ENCODE measurements at regions not wholly inside any gene's neighbourhood (a gene's known extent, or its start where the extent isn't known, plus 50 kb on each side); places are given as distances from the start of the nearest gene placed in this dataset.

DNA sequence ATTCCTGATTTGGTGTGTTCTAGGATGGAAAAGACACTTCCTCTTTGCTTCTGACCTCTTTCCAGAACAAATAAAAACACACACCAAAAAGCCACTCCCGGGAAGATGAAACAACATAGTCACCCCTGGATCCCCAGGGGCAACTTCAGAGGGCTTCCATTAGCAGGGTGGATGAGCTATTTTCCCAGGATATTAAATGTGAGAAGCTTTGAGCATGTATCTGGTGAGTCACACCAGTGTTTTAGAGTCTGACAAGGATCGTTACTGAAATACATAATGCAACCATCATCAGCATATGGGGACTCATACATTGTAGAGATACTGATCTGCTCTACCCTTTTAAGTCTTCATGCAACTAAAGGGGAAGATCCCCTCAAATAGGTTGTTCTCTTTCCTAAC is 115.5 kb upstream of the ZNF438 start:
- Histone ChIP-seq H3K4me3 (ENCODE audit: low read length in 2 of 2) (no peak overlapping the region), H4K91ac (ENCODE audit: low read depth, low read length, poor library complexity) (no peak overlapping the region), H3K9me3 (replicated peaks in 1 of 2; ENCODE audit: control insufficient read depth in 2 of 2, insufficient read depth in 1 of 2, low read depth in 1 of 2, low read length in 2 of 2) (no peaks in the 10 kb centered on the region), H3K9ac (ENCODE audit: low read depth, low read length, poor library complexity) (no peak overlapping the region), H3K14ac (ENCODE audit: low read length) (no peak overlapping the region), H2BK5ac (ENCODE audit: low read length) (no peak overlapping the region), H3K4me2 (ENCODE audit: insufficient read depth, low read length, poor library complexity, severe bottlenecking) (no peak overlapping the region), H2BK15ac (ENCODE audit: low read length) (no peak overlapping the region), H3K4me1 (ENCODE audit: control insufficient read depth in 2 of 2, insufficient read depth in 1 of 2, low read depth in 1 of 2, low read length in 2 of 2) (peaks cover 10 to 12% of the 10 kb centered on the region in 2 donors), H3K79me1 (ENCODE audit: low read depth, low read length) (no peaks in the 10 kb centered on the region), H2BK12ac (ENCODE audit: low read length) (no peak overlapping the region), H3K27me3 (ENCODE audit: control insufficient read depth in 3 of 3, insufficient read depth in 3 of 3, low read depth in 1 of 3, low read length in 3 of 3) (no peaks in the 10 kb centered on the region), H2AK5ac (ENCODE audit: low read depth, low read length) (no peak overlapping the region), H4K8ac (ENCODE audit: low read depth, low read length) (no peak overlapping the region), H3K4ac (ENCODE audit: low read length) (no peak overlapping the region), H3K36me3 (replicated peaks in 1 of 2; ENCODE audit: control insufficient read depth in 2 of 2, insufficient read depth in 2 of 2, low read length in 2 of 2) (no peaks in the 10 kb centered on the region), H3K18ac (ENCODE audit: low read length) (no peak overlapping the region), H2BK120ac (ENCODE audit: low read depth, low read length) (no peak overlapping the region), H3K27ac (replicated peaks; ENCODE audit: low read length) (no peak overlapping the region), H3K23ac (ENCODE audit: low read depth, low read length, poor library complexity) (no peak overlapping the region), H2AFZ (ENCODE audit: low read length) (no peak overlapping the region)
- WGBS, 2 donors (ENCODE audit: extremely low coverage in 2 of 2, insufficient read length in 2 of 2, insufficient replicate concordance in 1 of 2): no CpG with 5 or more reads among the region's 2 CpGs
- DNase-seq (ENCODE audit: low spot score): no peak

DNA sequence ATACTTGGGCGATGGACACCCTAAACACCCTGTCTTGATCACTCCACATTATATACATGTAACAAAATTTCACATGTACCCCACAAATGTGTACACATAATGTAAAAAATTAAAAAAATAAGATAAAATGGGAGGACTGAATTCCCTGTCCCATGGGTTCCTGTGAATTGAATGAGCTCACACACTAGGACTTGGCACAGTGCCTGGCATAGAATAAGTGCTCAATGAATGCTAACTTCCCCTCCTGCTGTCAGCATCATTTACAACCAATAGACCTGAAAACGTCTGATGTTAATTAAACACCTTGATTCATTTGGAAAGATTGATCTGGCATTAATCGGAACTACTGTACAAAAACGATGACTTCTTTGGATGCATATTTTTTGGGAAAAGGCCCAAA is 117.3 kb upstream of the ZNF438 start:
- no CpG with 5 or more reads among the region's 4 CpGs for WGBS, 2 donors (ENCODE audit: extremely low coverage in 2 of 2, insufficient read length in 2 of 2, insufficient replicate concordance in 1 of 2)
- Histone ChIP-seq H3K18ac (ENCODE audit: low read length) (no peak overlapping the region), H3K36me3 (replicated peaks in 1 of 2; ENCODE audit: control insufficient read depth in 2 of 2, insufficient read depth in 2 of 2, low read length in 2 of 2) (no peaks in the 10 kb centered on the region), H4K91ac (ENCODE audit: low read depth, low read length, poor library complexity) (no peak overlapping the region), H2BK12ac (ENCODE audit: low read length) (no peak overlapping the region), H2AFZ (ENCODE audit: low read length) (no peak overlapping the region), H3K4me2 (ENCODE audit: insufficient read depth, low read length, poor library complexity, severe bottlenecking) (no peak overlapping the region), H3K4me3 (ENCODE audit: low read length in 2 of 2) (no peak overlapping the region), H2BK15ac (ENCODE audit: low read length) (no peak overlapping the region), H3K9me3 (replicated peaks in 1 of 2; ENCODE audit: control insufficient read depth in 2 of 2, insufficient read depth in 1 of 2, low read depth in 1 of 2, low read length in 2 of 2) (no peaks in the 10 kb centered on the region), H3K4me1 (ENCODE audit: control insufficient read depth in 2 of 2, insufficient read depth in 1 of 2, low read depth in 1 of 2, low read length in 2 of 2) (peaks cover 3 to 4% of the 10 kb centered on the region in 2 donors), H3K27me3 (ENCODE audit: control insufficient read depth in 3 of 3, insufficient read depth in 3 of 3, low read depth in 1 of 3, low read length in 3 of 3) (no peaks in the 10 kb centered on the region), H4K8ac (ENCODE audit: low read depth, low read length) (no peak overlapping the region), H3K14ac (ENCODE audit: low read length) (no peak overlapping the region), H3K27ac (replicated peaks; ENCODE audit: low read length) (no peak overlapping the region), H3K9ac (ENCODE audit: low read depth, low read length, poor library complexity) (no peak overlapping the region), H2BK120ac (ENCODE audit: low read depth, low read length) (no peak overlapping the region), H2BK5ac (ENCODE audit: low read length) (no peak overlapping the region), H2AK5ac (ENCODE audit: low read depth, low read length) (no peak overlapping the region), H3K4ac (ENCODE audit: low read length) (no peak overlapping the region), H3K79me1 (ENCODE audit: low read depth, low read length) (no peaks in the 10 kb centered on the region), H3K23ac (ENCODE audit: low read depth, low read length, poor library complexity) (no peak overlapping the region)
- no peak for DNase-seq (ENCODE audit: low spot score)

DNA sequence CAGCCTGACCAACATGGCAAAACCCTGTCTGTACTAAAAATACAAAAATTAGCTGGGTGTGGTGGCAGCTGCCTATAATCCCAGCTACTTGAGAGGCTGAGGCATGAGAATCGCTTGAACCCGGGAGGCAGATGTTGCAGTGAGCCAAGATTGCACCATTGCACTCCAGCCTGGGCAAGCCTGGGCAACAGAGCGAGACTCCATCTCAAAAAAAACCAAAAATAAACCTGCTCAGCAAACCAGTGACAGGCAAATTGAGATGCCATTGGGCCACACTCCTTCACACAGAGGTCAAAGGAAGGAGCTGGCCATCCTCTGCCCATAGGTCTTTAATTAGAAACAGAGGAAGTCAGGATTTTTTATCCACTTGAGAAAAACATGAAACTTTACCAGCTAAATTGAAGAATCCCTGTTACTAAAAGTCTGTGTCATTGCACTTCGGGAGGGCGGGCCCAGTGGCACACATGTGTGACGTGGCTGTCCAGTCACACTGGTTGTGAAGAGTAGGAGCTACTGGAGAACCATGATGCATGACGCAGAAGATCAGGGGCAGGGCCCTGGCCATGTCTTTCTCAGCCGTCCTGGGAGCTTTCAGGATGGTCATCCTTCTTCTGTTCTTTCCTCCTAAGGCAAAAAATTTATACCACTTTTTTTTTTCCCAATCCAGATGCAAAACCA is 118.3 kb upstream of the ZNF438 start:
- H2BK15ac ChIP-seq (ENCODE audit: low read length): no peak overlapping the region
- H3K9me3 ChIP-seq (replicated peaks in 1 of 2; ENCODE audit: control insufficient read depth in 2 of 2, insufficient read depth in 1 of 2, low read depth in 1 of 2, low read length in 2 of 2): no peaks in the 10 kb centered on the region
- no peak overlapping the region for H3K4me3 ChIP-seq (ENCODE audit: low read length in 2 of 2)
- H3K23ac ChIP-seq (ENCODE audit: low read depth, low read length, poor library complexity): no peak overlapping the region
- H4K8ac ChIP-seq (ENCODE audit: low read depth, low read length): no peak overlapping the region
- DNase-seq (ENCODE audit: low spot score): no peak
- no CpG with 5 or more reads among the region's 8 CpGs for WGBS, 2 donors (ENCODE audit: extremely low coverage in 2 of 2, insufficient read length in 2 of 2, insufficient replicate concordance in 1 of 2)
- no peak overlapping the region for H2AK5ac ChIP-seq (ENCODE audit: low read depth, low read length)
- H3K9ac ChIP-seq (ENCODE audit: low read depth, low read length, poor library complexity): no peak overlapping the region
- H3K27me3 ChIP-seq (ENCODE audit: control insufficient read depth in 3 of 3, insufficient read depth in 3 of 3, low read depth in 1 of 3, low read length in 3 of 3): no peaks in the 10 kb centered on the region
- no peak overlapping the region for H2BK120ac ChIP-seq (ENCODE audit: low read depth, low read length)
- no peaks in the 10 kb centered on the region for H3K36me3 ChIP-seq (replicated peaks in 1 of 2; ENCODE audit: control insufficient read depth in 2 of 2, insufficient read depth in 2 of 2, low read length in 2 of 2)
- peaks cover 2 to 3% of the 10 kb centered on the region in 2 donors for H3K4me1 ChIP-seq (ENCODE audit: control insufficient read depth in 2 of 2, insufficient read depth in 1 of 2, low read depth in 1 of 2, low read length in 2 of 2)
- H3K79me1 ChIP-seq (ENCODE audit: low read depth, low read length): no peaks in the 10 kb centered on the region
- no peak overlapping the region for H3K27ac ChIP-seq (replicated peaks; ENCODE audit: low read length)
- no peak overlapping the region for H3K4ac ChIP-seq (ENCODE audit: low read length)
- no peak overlapping the region for H2BK12ac ChIP-seq (ENCODE audit: low read length)
- no peak overlapping the region for H3K18ac ChIP-seq (ENCODE audit: low read length)
- peak overlapping the region; percentile 44 for H2AFZ ChIP-seq (ENCODE audit: low read length)
- no peak overlapping the region for H3K4me2 ChIP-seq (ENCODE audit: insufficient read depth, low read length, poor library complexity, severe bottlenecking)
- H4K91ac ChIP-seq (ENCODE audit: low read depth, low read length, poor library complexity): no peak overlapping the region
- H3K14ac ChIP-seq (ENCODE audit: low read length): no peak overlapping the region
- no peak overlapping the region for H2BK5ac ChIP-seq (ENCODE audit: low read length)

DNA sequence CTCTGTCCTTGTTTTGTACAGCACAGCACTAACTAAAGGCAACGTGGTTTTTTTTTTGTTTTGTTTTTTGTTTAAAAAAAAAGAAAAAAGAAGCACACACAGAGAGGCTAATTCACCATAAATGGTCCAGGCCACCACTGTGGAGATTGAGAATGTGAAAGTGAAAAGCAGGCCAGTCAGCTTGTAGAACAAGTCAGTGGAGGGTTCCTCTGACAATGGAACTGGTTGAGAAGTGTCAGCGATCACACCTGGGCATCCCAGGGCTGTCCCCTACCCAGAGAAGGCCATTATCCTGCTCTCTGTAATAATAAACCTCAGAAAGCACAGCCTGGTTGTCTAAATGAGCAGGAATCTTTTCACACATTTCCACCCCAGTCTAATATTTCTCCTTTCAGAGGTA is 119.6 kb upstream of the ZNF438 start:
- WGBS, 2 donors (ENCODE audit: extremely low coverage in 2 of 2, insufficient read length in 2 of 2, insufficient replicate concordance in 1 of 2): no CpG with 5 or more reads among the region's 2 CpGs
- Histone ChIP-seq H3K4me3 (ENCODE audit: low read length in 2 of 2) (no peak overlapping the region), H3K4ac (ENCODE audit: low read length) (no peak overlapping the region), H4K91ac (ENCODE audit: low read depth, low read length, poor library complexity) (no peak overlapping the region), H3K9me3 (replicated peaks in 1 of 2; ENCODE audit: control insufficient read depth in 2 of 2, insufficient read depth in 1 of 2, low read depth in 1 of 2, low read length in 2 of 2) (no peaks in the 10 kb centered on the region), H4K8ac (ENCODE audit: low read depth, low read length) (no peak overlapping the region), H2BK120ac (ENCODE audit: low read depth, low read length) (no peak overlapping the region), H2AFZ (ENCODE audit: low read length) (no peak overlapping the region), H2BK15ac (ENCODE audit: low read length) (no peak overlapping the region), H3K36me3 (replicated peaks in 1 of 2; ENCODE audit: control insufficient read depth in 2 of 2, insufficient read depth in 2 of 2, low read length in 2 of 2) (no peaks in the 10 kb centered on the region), H3K79me1 (ENCODE audit: low read depth, low read length) (no peaks in the 10 kb centered on the region), H3K4me1 (ENCODE audit: control insufficient read depth in 2 of 2, insufficient read depth in 1 of 2, low read depth in 1 of 2, low read length in 2 of 2) (peaks cover 0 to 2% of the 10 kb centered on the region in 2 donors), H3K27ac (replicated peaks; ENCODE audit: low read length) (no peak overlapping the region), H3K14ac (ENCODE audit: low read length) (no peak overlapping the region), H3K27me3 (ENCODE audit: control insufficient read depth in 3 of 3, insufficient read depth in 3 of 3, low read depth in 1 of 3, low read length in 3 of 3) (no peaks in the 10 kb centered on the region), H2BK5ac (ENCODE audit: low read length) (no peak overlapping the region), H2BK12ac (ENCODE audit: low read length) (no peak overlapping the region), H3K9ac (ENCODE audit: low read depth, low read length, poor library complexity) (no peak overlapping the region), H3K4me2 (ENCODE audit: insufficient read depth, low read length, poor library complexity, severe bottlenecking) (no peak overlapping the region), H3K23ac (ENCODE audit: low read depth, low read length, poor library complexity) (no peak overlapping the region), H2AK5ac (ENCODE audit: low read depth, low read length) (no peak overlapping the region), H3K18ac (ENCODE audit: low read length) (no peak overlapping the region)
- DNase-seq (ENCODE audit: low spot score): no peak
